ENCODE measurements at regions not wholly inside any gene's neighbourhood (a gene's known extent, or its start where the extent isn't known, plus 50 kb on each side); places are given as distances from the start of the nearest gene placed in this dataset.

- no peak for TF ChIP-seq CTCF (conservative IDR thresholded peaks at IDR 0.05; ENCODE audit: low read depth, low read length)
- no peak for DNase-seq (ENCODE audit: low read depth)
- no peak overlapping the region for H3K4me3 ChIP-seq (ENCODE audit: low read depth, low read length)
Measured at GRCh38 chr10:6338361-6338760, 135.6 kb downstream of the PFKFB3 start.

- TF ChIP-seq CTCF (conservative IDR thresholded peaks at IDR 0.05; ENCODE audit: low read depth, low read length), result no peak
- H3K4me3 ChIP-seq (ENCODE audit: low read depth, low read length), result no peak overlapping the region
- no peak for DNase-seq (ENCODE audit: low read depth)
Measured at GRCh38 chr10:6339891-6340290, 137.2 kb downstream of the PFKFB3 start.

- DNase-seq (ENCODE audit: low read depth), result no peak
- H3K4me3 ChIP-seq (ENCODE audit: low read depth, low read length), result no peak overlapping the region
- no peak for TF ChIP-seq CTCF (conservative IDR thresholded peaks at IDR 0.05; ENCODE audit: low read depth, low read length)
Measured at GRCh38 chr10:6342096-6342685, 139.5 kb downstream of the PFKFB3 start.

- no peak overlapping the region for H3K4me3 ChIP-seq (ENCODE audit: low read depth, low read length)
- no peak for TF ChIP-seq CTCF (conservative IDR thresholded peaks at IDR 0.05; ENCODE audit: low read depth, low read length)
- no peak for DNase-seq (ENCODE audit: low read depth)
Measured at GRCh38 chr10:6343305-6344010, 140.7 kb downstream of the PFKFB3 start.

- no peak for TF ChIP-seq CTCF (conservative IDR thresholded peaks at IDR 0.05; ENCODE audit: low read depth, low read length)
- H3K4me3 ChIP-seq (ENCODE audit: low read depth, low read length), result no peak overlapping the region
- DNase-seq (ENCODE audit: low read depth), result no peak
Measured at GRCh38 chr10:6345404-6345803, 142.7 kb downstream of the PFKFB3 start.

GRCh38 chr10:6346631-6347030 lies 143.9 kb downstream of the PFKFB3 start:
- DNase-seq (ENCODE audit: low read depth), result no peak
- TF ChIP-seq CTCF (conservative IDR thresholded peaks at IDR 0.05; ENCODE audit: low read depth, low read length), result no peak

More at GRCh38 chr10:6346631-6347030, 143.9 kb downstream of the PFKFB3 start:
- H3K4me3 ChIP-seq (ENCODE audit: low read depth, low read length), result no peak overlapping the region
